GM23248 (cell line): ENCODE measurements at regions not wholly inside any gene's neighbourhood (a gene's known extent, or its start where the extent isn't known, plus 50 kb on each side); places are given as distances from the start of the nearest gene placed in this dataset.

Source experiments
- EZH2 ChIP-seq: fragments of 200-600 bp; sonication (generic); IDR thresholded peaks from 2 replicates; pipeline ENCODE4 v1.6.1; 2018; ENCODE audit warnings: antibody characterized with exemption, mild to moderate bottlenecking; ENCODE audit not compliant: insufficient read depth, poor library complexity, severe bottlenecking
- EZH2phosphoT487 ChIP-seq: fragments of 200-600 bp; sonication (generic); IDR thresholded peaks from 2 replicates; pipeline ENCODE4 v1.6.1; 2018; ENCODE audit warnings: antibody characterized with exemption, moderate library complexity, mild to moderate bottlenecking, low read depth; ENCODE audit not compliant: insufficient read depth

- TF ChIP-seq EZH2phosphoT487, result no peak
- TF ChIP-seq EZH2, result no peak
Observed at GRCh38 chr17:14919631-14920213, 345.4 kb downstream of the PMP22 start.
